PC-3 (cell line): ENCODE measurements at regions not wholly inside any gene's neighbourhood (a gene's known extent, or its start where the extent isn't known, plus 50 kb on each side); places are given as distances from the start of the nearest gene placed in this dataset.
A peak's percentile ranks its signal among the peaks of the same experiment; 100 is the strongest.

Experiments used
- ATAC-seq: fragments of 200-7000 bp; cut with Tn5 transposase; 2 replicates; pipeline ENCODE4 v1.9.1; 2020; ENCODE audit warnings: mild to moderate bottlenecking, moderate library complexity
- BruUV-seq: library from RNA; stranded (reverse); fragments of 400-500 nt; replicated peaks from 2 replicates; lab custom pipeline; 2021; lab: Mats Ljungman, UMichigan
- CTCF ChIA-PET: fragments of 300-600 bp; sonication (Branson Sonifier 250); formaldehyde crosslinking; loops from one replicate; lab custom pipeline; 2022; ENCODE audit warnings: antibody characterized with exemption; lab: Charles Lee
- POLR2A ChIA-PET: fragments of 300-600 bp; sonication (Branson Sonifier 250); formaldehyde crosslinking; loops from one replicate; lab custom pipeline; 2022; ENCODE audit warnings: antibody characterized with exemption; ENCODE audit not compliant: unreplicated experiment; lab: Charles Lee
- DNase-seq: peaks from one replicate; pipeline ENCODE4 v3.0.0-alpha.2; 2015
- H2AFZ ChIP-seq: fragments of 300-600 bp; sonication (generic); 2 replicates; pipeline ENCODE4 v1.6.0; 2016; ENCODE audit warnings: antibody characterized with exemption, low read length
- H3F3A ChIP-seq: fragments of 300-600 bp; sonication (generic); one replicate; pipeline ENCODE4 v1.6.0; 2017; ENCODE audit warnings: antibody characterized with exemption, low read length, control low read depth, mild to moderate bottlenecking; ENCODE audit not compliant: unreplicated experiment
- H3K27ac ChIP-seq: fragments of 300-600 bp; sonication (generic); 2 replicates; pipeline ENCODE4 v1.5.1; 2016; ENCODE audit warnings: mild to moderate bottlenecking, low read length
- H3K27me3 ChIP-seq: fragments of 300-600 bp; sonication (generic); 2 replicates; pipeline ENCODE4 v1.6.1; 2016; ENCODE audit warnings: low read length, mixed read lengths
- H3K36me3 ChIP-seq: fragments of 300-600 bp; sonication (generic); 2 replicates; pipeline ENCODE4 v1.6.1; 2016; ENCODE audit warnings: low read depth, mixed run types, low read length, mixed read lengths
- H3K4me1 ChIP-seq: fragments of 300-600 bp; sonication (generic); 2 replicates; pipeline ENCODE4 v1.5.1; 2016; ENCODE audit warnings: low read length; ENCODE audit not compliant: insufficient read depth
- H3K4me2 ChIP-seq: fragments of 300-600 bp; sonication (generic); 2 replicates; pipeline ENCODE4 v1.6.0; 2016; ENCODE audit warnings: low read length
- H3K4me3 ChIP-seq: fragments of 300-600 bp; sonication (generic); 2 replicates; pipeline ENCODE4 v1.5.1; 2016; ENCODE audit warnings: mild to moderate bottlenecking, low read length, mixed read lengths
- H3K79me2 ChIP-seq: fragments of 300-600 bp; sonication (generic); 2 replicates; pipeline ENCODE4 v1.6.1; 2017; ENCODE audit warnings: low read length, mixed read lengths
- H3K9ac ChIP-seq: fragments of 300-600 bp; sonication (generic); 2 replicates; pipeline ENCODE4 v1.6.0; 2016; ENCODE audit warnings: mild to moderate bottlenecking, low read length
- H3K9me2 ChIP-seq: fragments of 300-600 bp; sonication (generic); replicated peaks from 2 replicates; pipeline ENCODE4 v1.6.1; 2016; ENCODE audit warnings: mixed run types, low read length, mixed read lengths
- H3K9me3 ChIP-seq: fragments of 300-600 bp; sonication (generic); 2 replicates; pipeline ENCODE4 v1.6.1; 2016; ENCODE audit warnings: low read length, mixed read lengths
- H4K20me1 ChIP-seq: fragments of 300-600 bp; sonication (generic); 2 replicates; pipeline ENCODE4 v1.6.1; 2016; ENCODE audit warnings: low read length, mixed read lengths
- CTCF ChIP-seq: fragments of 300-600 bp; sonication (generic); conservative IDR thresholded peaks from 2 replicates; pipeline ENCODE4 v1.5.1; 2017; ENCODE audit warnings: antibody characterized with exemption, low read depth, mild to moderate bottlenecking, low read length
- EZH2 ChIP-seq: fragments of 300-600 bp; sonication (generic); IDR thresholded peaks from one replicate; pipeline ENCODE4 v1.6.1; 2017; ENCODE audit warnings: antibody characterized with exemption, mild to moderate bottlenecking, low read length; ENCODE audit not compliant: unreplicated experiment
- EZH2phosphoT487 ChIP-seq: fragments of 300-600 bp; sonication (generic); IDR thresholded peaks from 2 replicates; pipeline ENCODE4 v1.6.1; 2018; ENCODE audit warnings: mild to moderate bottlenecking, antibody characterized with exemption, low read length, borderline replicate concordance
- intact Hi-C: fragments of 100-400 bp; cut with micrococcal nuclease; formaldehyde crosslinking; loops from 2 replicates; pipeline ENCODE4 v1.9.0; 2023

- BruUV-seq = no TSS peak
- Histone ChIP-seq H3F3A (no peaks in the 10 kb centered on the region), H3K9ac (no peak overlapping the region), H3K4me3 (no peak overlapping the region), H4K20me1 (no peaks in the 10 kb centered on the region), H2AFZ (no peak overlapping the region), H3K9me3 (no peaks in the 10 kb centered on the region), H3K4me2 (no peak overlapping the region), H3K9me2 (no peaks in the 10 kb centered on the region), H3K36me3 (no peaks in the 10 kb centered on the region), H3K27me3 (no peaks in the 10 kb centered on the region), H3K27ac (no peak overlapping the region), H3K79me2 (no peaks in the 10 kb centered on the region), H3K4me1 (0 out of 2 replicates have a peak, but pooled peaks cover 7% of the 10 kb centered on the region)
- TF ChIP-seq EZH2phosphoT487 = no peak
- no peak for TF ChIP-seq CTCF
- no peak for TF ChIP-seq EZH2
- DNase-seq (no peak), ATAC-seq (no peak)
- POLR2A ChIA-PET = no interaction called here
- CTCF ChIA-PET = no interaction called here
- intact Hi-C loops = no loop called here
These were observed 216.0 kb upstream of the SSTR4 start for GRCh38 chr20:22819112-22819511.

GRCh38 chr20:22819784-22820183 is 215.3 kb upstream of the SSTR4 start:
- Histone ChIP-seq H3K9me3 (no peaks in the 10 kb centered on the region), H3K9ac (no peak overlapping the region), H3K27me3 (no peaks in the 10 kb centered on the region), H3K27ac (no peak overlapping the region), H3K4me1 (0 out of 2 replicates have a peak, but pooled peaks cover 7% of the 10 kb centered on the region), H3F3A (no peaks in the 10 kb centered on the region), H2AFZ (no peak overlapping the region), H3K4me2 (no peak overlapping the region), H3K79me2 (no peaks in the 10 kb centered on the region), H3K36me3 (no peaks in the 10 kb centered on the region), H3K9me2 (no peaks in the 10 kb centered on the region), H4K20me1 (no peaks in the 10 kb centered on the region), H3K4me3 (no peak overlapping the region)
- no peak for ATAC-seq
- CTCF ChIA-PET = no interaction called here
- no TSS peak for BruUV-seq
- intact Hi-C loops = no loop called here
- TF ChIP-seq CTCF (no peak), EZH2 (no peak), EZH2phosphoT487 (no peak)
- no peak for DNase-seq
- POLR2A ChIA-PET = no interaction called here

GRCh38 chr20:22821081-22821727 is 213.9 kb upstream of the SSTR4 start:
- Histone ChIP-seq H3K4me3 (no peak overlapping the region), H3K9me3 (no peaks in the 10 kb centered on the region), H2AFZ (no peak overlapping the region), H3K79me2 (no peaks in the 10 kb centered on the region), H3K9me2 (no peaks in the 10 kb centered on the region), H3K27me3 (no peaks in the 10 kb centered on the region), H3K36me3 (no peaks in the 10 kb centered on the region), H3F3A (no peaks in the 10 kb centered on the region), H3K4me1 (peaks cover 7% of the 10 kb centered on the region; the same call in 1 of the 2 replicates), H3K4me2 (no peak overlapping the region), H3K9ac (no peak overlapping the region), H4K20me1 (no peaks in the 10 kb centered on the region), H3K27ac (no peak overlapping the region)
- ChIA-PET POLR2A (no interaction called here), CTCF (no interaction called here)
- intact Hi-C loops = no loop called here
- ATAC-seq = no peak
- BruUV-seq = no TSS peak
- TF ChIP-seq EZH2 = no peak
- TF ChIP-seq CTCF = no peak
- TF ChIP-seq EZH2phosphoT487 = no peak
- peak; percentile 15 for DNase-seq
